ENCODE measurements at regions not wholly inside any gene's neighbourhood (a gene's known extent, or its start where the extent isn't known, plus 50 kb on each side); places are given as distances from the start of the nearest gene placed in this dataset.
"Not testable (repeated sequence)": the region's sequence is repeated elsewhere in the genome, so short reads cannot be mapped to it uniquely, and the experiment has no call there.

- Histone ChIP-seq H3K9me3 (ENCODE audit: control insufficient read depth, low read length) (no peaks in the 10 kb centered on the region), H3K4me1 (ENCODE audit: control insufficient read depth, insufficient read depth, low read length) (no peaks in the 10 kb centered on the region), H3K27me3 (ENCODE audit: control insufficient read depth, insufficient read depth) (no peaks in the 10 kb centered on the region), H3K27ac (ENCODE audit: low read length) (no peak overlapping the region), H3K4me3 (ENCODE audit: low read length) (no peak overlapping the region)
- ATAC-seq: no peak
- 43% methylated on average over 9 of the region's 9 CpGs for WGBS
- intact Hi-C loops (cut with DNase I): no loop called here
- no peak for DNase-seq
Measured at GRCh38 chr6:86609549-86610388, 327.6 kb upstream of the HTR1E start.

DNA sequence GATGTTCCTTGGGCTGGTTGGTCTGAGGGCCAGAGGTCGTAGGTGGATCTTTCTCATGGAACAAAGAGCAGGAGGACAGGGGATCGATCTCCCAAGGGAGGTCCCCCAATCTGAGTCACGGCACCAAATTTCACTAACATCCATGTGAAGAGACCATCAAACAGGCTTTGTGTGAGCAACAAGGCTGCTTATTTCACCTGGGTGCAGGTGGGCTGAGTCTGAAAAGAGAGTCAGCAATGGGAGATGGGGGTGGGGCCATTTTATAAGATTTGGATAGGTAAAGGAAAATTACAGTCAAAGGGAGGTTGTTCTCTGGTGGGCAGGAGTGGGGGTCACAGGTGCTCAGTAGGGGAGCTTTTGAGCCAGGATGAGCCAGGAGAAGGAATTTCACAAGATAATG is 334.0 kb upstream of the HTR1E start:
- H3K4me3 ChIP-seq (ENCODE audit: low read length); ATAC-seq; H3K4me1 ChIP-seq (ENCODE audit: control insufficient read depth, insufficient read depth, low read length); H3K27ac ChIP-seq (ENCODE audit: low read length); intact Hi-C loops (cut with DNase I); H3K27me3 ChIP-seq (ENCODE audit: control insufficient read depth, insufficient read depth); H3K9me3 ChIP-seq (ENCODE audit: control insufficient read depth, low read length); DNase-seq: not testable (repeated sequence)
- 72% methylated on average over 3 of the region's 3 CpGs for WGBS

DNA sequence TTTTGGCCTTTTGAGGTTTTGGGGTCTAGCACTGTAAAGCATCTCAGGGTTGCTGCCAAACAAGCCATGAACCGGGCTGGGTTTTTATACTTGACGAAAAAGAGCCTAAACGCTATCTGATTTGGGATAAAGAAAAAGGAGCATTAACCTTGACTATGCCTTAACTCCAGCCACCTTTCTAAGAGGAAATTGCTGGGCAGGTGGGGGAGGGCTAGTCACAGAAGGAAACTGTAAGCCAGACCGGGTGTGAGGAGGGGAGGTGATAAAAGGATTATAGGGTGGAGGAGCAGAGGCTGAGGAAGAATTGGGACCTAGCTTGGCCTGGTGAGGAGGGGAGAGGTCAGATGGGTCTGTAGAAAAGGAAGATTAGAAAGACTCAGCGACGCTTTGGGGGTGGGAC is 335.2 kb upstream of the HTR1E start:
- H3K9me3 ChIP-seq (ENCODE audit: control insufficient read depth, low read length); H3K27me3 ChIP-seq (ENCODE audit: control insufficient read depth, insufficient read depth); H3K4me1 ChIP-seq (ENCODE audit: control insufficient read depth, insufficient read depth, low read length); ATAC-seq; H3K4me3 ChIP-seq (ENCODE audit: low read length); DNase-seq; H3K27ac ChIP-seq (ENCODE audit: low read length); intact Hi-C loops (cut with DNase I): not testable (repeated sequence)
- 51% methylated on average over 6 of the region's 6 CpGs for WGBS

GRCh38 chr6:86598969-86599368 is 338.4 kb upstream of the HTR1E start:
- DNase-seq; H3K27ac ChIP-seq (ENCODE audit: low read length); H3K9me3 ChIP-seq (ENCODE audit: control insufficient read depth, low read length); intact Hi-C loops (cut with DNase I); H3K27me3 ChIP-seq (ENCODE audit: control insufficient read depth, insufficient read depth); ATAC-seq; H3K4me3 ChIP-seq (ENCODE audit: low read length); H3K4me1 ChIP-seq (ENCODE audit: control insufficient read depth, insufficient read depth, low read length): not testable (repeated sequence)
- 62% methylated on average over 4 of the region's 4 CpGs for WGBS

GRCh38 chr6:86595641-86596040 is 341.7 kb upstream of the HTR1E start:
- no peak for DNase-seq
- no peak overlapping the region for H3K4me3 ChIP-seq (ENCODE audit: low read length)
- no peaks in the 10 kb centered on the region for H3K9me3 ChIP-seq (ENCODE audit: control insufficient read depth, low read length)
- H3K4me1 ChIP-seq (ENCODE audit: control insufficient read depth, insufficient read depth, low read length): no peaks in the 10 kb centered on the region
- ATAC-seq: no peak
- H3K27ac ChIP-seq (ENCODE audit: low read length): no peak overlapping the region
- intact Hi-C loops (cut with DNase I): no loop called here
- H3K27me3 ChIP-seq (ENCODE audit: control insufficient read depth, insufficient read depth): no peaks in the 10 kb centered on the region
- 28% methylated on average over 3 of the region's 3 CpGs for WGBS

GRCh38 chr6:86586195-86586594 is 351.1 kb upstream of the HTR1E start:
- Histone ChIP-seq H3K9me3 (ENCODE audit: control insufficient read depth, low read length) (peaks cover 1% of the 10 kb centered on the region), H3K27ac (ENCODE audit: low read length) (no peak overlapping the region), H3K4me1 (ENCODE audit: control insufficient read depth, insufficient read depth, low read length) (no peaks in the 10 kb centered on the region), H3K27me3 (ENCODE audit: control insufficient read depth, insufficient read depth) (no peaks in the 10 kb centered on the region), H3K4me3 (ENCODE audit: low read length) (no peak overlapping the region)
- no peak for ATAC-seq
- WGBS: 91% methylated on average over 4 of the region's 4 CpGs
- intact Hi-C loops (cut with DNase I): no loop called here
- DNase-seq: no peak

GRCh38 chr6:86581833-86582232 is 355.5 kb upstream of the HTR1E start:
- H3K27me3 ChIP-seq (ENCODE audit: control insufficient read depth, insufficient read depth): no peaks in the 10 kb centered on the region
- intact Hi-C loops (cut with DNase I): no loop called here
- no peak overlapping the region for H3K4me3 ChIP-seq (ENCODE audit: low read length)
- DNase-seq (no peak), ATAC-seq (no peak)
- H3K4me1 ChIP-seq (ENCODE audit: control insufficient read depth, insufficient read depth, low read length): no peaks in the 10 kb centered on the region
- WGBS: 89% methylated on average over 3 of the region's 3 CpGs
- no peak overlapping the region for H3K27ac ChIP-seq (ENCODE audit: low read length)
- H3K9me3 ChIP-seq (ENCODE audit: control insufficient read depth, low read length): peaks cover 1% of the 10 kb centered on the region

DNA sequence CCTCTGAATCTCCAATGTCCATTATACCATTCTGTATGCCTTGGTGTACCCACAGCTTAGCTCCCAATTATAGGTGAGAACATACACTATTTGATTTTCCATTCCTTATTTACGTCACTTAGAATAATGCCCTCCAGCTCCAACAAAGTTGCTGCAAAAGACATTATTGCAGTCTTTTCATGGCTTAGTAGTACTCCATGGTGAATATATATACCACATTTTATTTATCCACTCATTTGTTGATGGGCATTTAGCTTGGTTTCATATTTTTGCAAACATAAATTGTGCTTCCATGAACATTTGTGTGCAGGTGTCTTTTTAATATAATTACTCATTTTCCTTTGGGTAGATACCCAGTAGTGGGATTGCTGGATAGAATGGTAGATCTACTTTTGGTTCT is 374.1 kb upstream of the HTR1E start:
- H3K27ac ChIP-seq (ENCODE audit: low read length): no peak overlapping the region
- no peaks in the 10 kb centered on the region for H3K27me3 ChIP-seq (ENCODE audit: control insufficient read depth, insufficient read depth)
- intact Hi-C loops (cut with DNase I): no loop called here
- no peak overlapping the region for H3K4me3 ChIP-seq (ENCODE audit: low read length)
- H3K9me3 ChIP-seq (ENCODE audit: control insufficient read depth, low read length): no peaks in the 10 kb centered on the region
- WGBS: 71% methylated on average over 1 of the region's 1 CpG
- DNase-seq: no peak
- ATAC-seq: no peak
- no peaks in the 10 kb centered on the region for H3K4me1 ChIP-seq (ENCODE audit: control insufficient read depth, insufficient read depth, low read length)

- H3K27ac ChIP-seq (ENCODE audit: low read length): no peak overlapping the region
- no peak for ATAC-seq
- intact Hi-C loops (cut with DNase I): no loop called here
- 55% methylated on average over 2 of the region's 2 CpGs for WGBS
- no peaks in the 10 kb centered on the region for H3K27me3 ChIP-seq (ENCODE audit: control insufficient read depth, insufficient read depth)
- H3K4me3 ChIP-seq (ENCODE audit: low read length): no peak overlapping the region
- no peaks in the 10 kb centered on the region for H3K9me3 ChIP-seq (ENCODE audit: control insufficient read depth, low read length)
- no peaks in the 10 kb centered on the region for H3K4me1 ChIP-seq (ENCODE audit: control insufficient read depth, insufficient read depth, low read length)
- no peak for DNase-seq
Measured at GRCh38 chr6:86558318-86558717, 379.0 kb upstream of the HTR1E start.

- Histone ChIP-seq H3K27ac (ENCODE audit: low read length) (no peak overlapping the region), H3K9me3 (ENCODE audit: control insufficient read depth, low read length) (no peaks in the 10 kb centered on the region), H3K27me3 (ENCODE audit: control insufficient read depth, insufficient read depth) (no peaks in the 10 kb centered on the region), H3K4me1 (ENCODE audit: control insufficient read depth, insufficient read depth, low read length) (no peaks in the 10 kb centered on the region), H3K4me3 (ENCODE audit: low read length) (no peak overlapping the region)
- 47% methylated on average over 2 of the region's 2 CpGs for WGBS
- intact Hi-C loops (cut with DNase I): no loop called here
- ATAC-seq (no peak), DNase-seq (no peak)
Measured at GRCh38 chr6:86537292-86537861, 400.0 kb upstream of the HTR1E start.

- intact Hi-C loops (cut with DNase I): no loop called here
- DNase-seq: no peak
Measured at GRCh38 chr6:86536121-86536520, 401.2 kb upstream of the HTR1E start.

More at GRCh38 chr6:86536121-86536520, 401.2 kb upstream of the HTR1E start:
- no peaks in the 10 kb centered on the region for H3K4me1 ChIP-seq (ENCODE audit: control insufficient read depth, insufficient read depth, low read length)
- no peak overlapping the region for H3K4me3 ChIP-seq (ENCODE audit: low read length)
- no peak overlapping the region for H3K27ac ChIP-seq (ENCODE audit: low read length)
- H3K27me3 ChIP-seq (ENCODE audit: control insufficient read depth, insufficient read depth): no peaks in the 10 kb centered on the region
- ATAC-seq: no peak
- no peaks in the 10 kb centered on the region for H3K9me3 ChIP-seq (ENCODE audit: control insufficient read depth, low read length)

Measured in right cardiac atrium (tissue), 5 donors.